Adrenal gland (tissue), 5 donors: ENCODE measurements at regions not wholly inside any gene's neighbourhood (a gene's known extent, or its start where the extent isn't known, plus 50 kb on each side); places are given as distances from the start of the nearest gene placed in this dataset.

Source experiments
- POLR2A ChIP-seq, 2 donors: fragments of 450-650 bp; IDR thresholded peaks; one replicate each; pipeline ENCODE4 v1.6.1; 2017; ENCODE audit warnings: antibody characterized with exemption in 2 of 2, mild to moderate bottlenecking in 2 of 2, moderate library complexity in 1 of 2
- TF ChIP-seq, protein P1 (sequence below), 6 experiments: fragments of 450-650 bp in 4 of 6; fragments of 200-600 bp in 2 of 6; sonication (generic) in 1 of 6; IDR thresholded peaks; 1 replicate in 5 of 6; 2 replicates in 1 of 6; pipeline versions ENCODE4 v1.5.1 to v1.8.0; 2016 to 2021; ENCODE audit warnings: antibody characterized with exemption in 6 of 6, mild to moderate bottlenecking in 2 of 6, moderate library complexity in 1 of 6
- donor health status: DM: no; HTN: no; CAD: no.

DNA sequence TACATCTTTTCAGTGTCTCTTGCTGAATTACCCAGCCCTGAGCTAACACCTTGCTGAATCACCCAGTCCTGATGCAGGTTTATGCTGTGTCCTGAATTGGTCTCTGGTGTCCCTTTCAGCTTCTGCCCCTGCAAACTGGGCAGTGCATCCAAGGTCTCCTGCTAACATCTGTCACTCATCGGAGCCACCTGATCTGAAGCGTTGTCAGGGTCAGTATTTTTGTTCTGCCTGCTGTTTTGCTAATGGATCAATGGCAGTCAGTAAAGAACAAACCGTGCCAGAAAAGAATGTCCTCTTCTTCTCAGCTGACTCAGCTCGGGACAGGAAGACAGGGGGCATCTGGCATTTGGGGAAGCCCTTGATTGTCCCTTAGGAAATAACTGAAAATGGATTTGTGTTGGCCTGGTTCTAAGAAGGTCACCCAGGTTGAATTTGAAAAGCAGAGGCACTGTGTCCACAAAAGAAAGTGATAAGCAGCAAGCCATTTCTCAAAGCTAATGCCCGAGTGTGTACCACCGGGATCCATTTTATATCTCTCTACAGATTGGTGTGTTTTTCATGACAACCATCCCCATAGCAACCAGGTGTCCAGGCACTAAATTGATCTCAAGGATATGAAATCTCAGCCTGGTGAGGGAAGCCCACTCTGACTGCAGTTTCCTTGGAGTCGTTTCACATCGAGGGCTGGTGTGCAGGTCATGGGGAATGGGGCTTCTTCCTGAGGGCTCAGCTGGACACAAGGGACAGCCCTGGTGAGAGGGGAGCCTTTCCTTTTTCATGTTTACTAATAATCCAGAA is 109.7 kb upstream of the IRF2BP2 start:
- TF ChIP-seq, protein P1, sequence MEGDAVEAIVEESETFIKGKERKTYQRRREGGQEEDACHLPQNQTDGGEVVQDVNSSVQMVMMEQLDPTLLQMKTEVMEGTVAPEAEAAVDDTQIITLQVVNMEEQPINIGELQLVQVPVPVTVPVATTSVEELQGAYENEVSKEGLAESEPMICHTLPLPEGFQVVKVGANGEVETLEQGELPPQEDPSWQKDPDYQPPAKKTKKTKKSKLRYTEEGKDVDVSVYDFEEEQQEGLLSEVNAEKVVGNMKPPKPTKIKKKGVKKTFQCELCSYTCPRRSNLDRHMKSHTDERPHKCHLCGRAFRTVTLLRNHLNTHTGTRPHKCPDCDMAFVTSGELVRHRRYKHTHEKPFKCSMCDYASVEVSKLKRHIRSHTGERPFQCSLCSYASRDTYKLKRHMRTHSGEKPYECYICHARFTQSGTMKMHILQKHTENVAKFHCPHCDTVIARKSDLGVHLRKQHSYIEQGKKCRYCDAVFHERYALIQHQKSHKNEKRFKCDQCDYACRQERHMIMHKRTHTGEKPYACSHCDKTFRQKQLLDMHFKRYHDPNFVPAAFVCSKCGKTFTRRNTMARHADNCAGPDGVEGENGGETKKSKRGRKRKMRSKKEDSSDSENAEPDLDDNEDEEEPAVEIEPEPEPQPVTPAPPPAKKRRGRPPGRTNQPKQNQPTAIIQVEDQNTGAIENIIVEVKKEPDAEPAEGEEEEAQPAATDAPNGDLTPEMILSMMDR (IDR thresholded peaks at IDR 0.05) = no peak
- TF ChIP-seq POLR2A (IDR thresholded peaks at IDR 0.05) = no peak
